8988T (cell line): ENCODE measurements at regions not wholly inside any gene's neighbourhood (a gene's known extent, or its start where the extent isn't known, plus 50 kb on each side); places are given as distances from the start of the nearest gene placed in this dataset.

Experiments
- DNase-seq: peaks from one replicate; pipeline ENCODE4 v3.0.0; 2011

- no peak for DNase-seq
Observed at GRCh38 chr4:159445692-159446091, 342.8 kb downstream of the RAPGEF2 start.

- DNase-seq = peak; percentile 17
Observed at GRCh38 chr4:159446266-159446976, 343.5 kb downstream of the RAPGEF2 start.

GRCh38 chr4:159447296-159447695 is 344.4 kb downstream of the RAPGEF2 start:
- no peak for DNase-seq

GRCh38 chr4:159451006-159451405 is 348.1 kb downstream of the RAPGEF2 start:
- DNase-seq = no peak

- DNase-seq = no peak
Observed at GRCh38 chr4:159455675-159456237, 352.9 kb downstream of the RAPGEF2 start.

GRCh38 chr4:159460371-159460770 is 357.5 kb downstream of the RAPGEF2 start:
- no peak for DNase-seq

GRCh38 chr4:159463235-159463634 is 360.4 kb downstream of the RAPGEF2 start:
- no peak for DNase-seq

GRCh38 chr4:159464302-159464701 is 361.4 kb downstream of the RAPGEF2 start:
- no peak for DNase-seq

GRCh38 chr4:159476886-159477285 is 374.0 kb downstream of the RAPGEF2 start:
- no peak for DNase-seq

- DNase-seq = no peak
Observed at GRCh38 chr4:159480826-159481225, 377.9 kb downstream of the RAPGEF2 start.

GRCh38 chr4:159481936-159482335 is 379.1 kb downstream of the RAPGEF2 start:
- no peak for DNase-seq

GRCh38 chr4:159483110-159483781 is 380.4 kb downstream of the RAPGEF2 start:
- no peak for DNase-seq

- no peak for DNase-seq
Observed at GRCh38 chr4:159483782-159484741, 381.2 kb downstream of the RAPGEF2 start.

- DNase-seq = no peak
Observed at GRCh38 chr4:159484864-159485263, 382.0 kb downstream of the RAPGEF2 start.

- DNase-seq = no peak
Observed at GRCh38 chr4:159487284-159487747, 384.4 kb downstream of the RAPGEF2 start.

- no peak for DNase-seq
Observed at GRCh38 chr4:159489646-159490045, 386.8 kb downstream of the RAPGEF2 start.

- DNase-seq = no peak
Observed at GRCh38 chr4:159495515-159496236, 392.8 kb downstream of the RAPGEF2 start.

GRCh38 chr4:159496248-159496647 is 393.4 kb downstream of the RAPGEF2 start:
- no peak for DNase-seq

- no peak for DNase-seq
Observed at GRCh38 chr4:159497936-159498335, 395.1 kb downstream of the RAPGEF2 start.

- DNase-seq = no peak
Observed at GRCh38 chr4:159498446-159499115, 395.7 kb downstream of the RAPGEF2 start.

GRCh38 chr4:159500861-159501260 is 398.0 kb downstream of the RAPGEF2 start:
- no peak for DNase-seq
